Gastroesophageal sphincter (tissue), 4 donors: ENCODE measurements at regions not wholly inside any gene's neighbourhood (a gene's known extent, or its start where the extent isn't known, plus 50 kb on each side); places are given as distances from the start of the nearest gene placed in this dataset.

Source experiments
- ATAC-seq: fragments of 150-250 bp; one replicate; pipeline ENCODE4 v1.9.1; 2016; ENCODE audit warnings: mild to moderate bottlenecking, moderate library complexity
- H3K27ac ChIP-seq, 4 donors: fragments of 200-600 bp; sonication (generic) in 3 of 4; 1 replicate in 3 of 4; 2 replicates in 1 of 4; pipeline ENCODE4 v1.5.1; 2016 to 2019
- H3K27me3 ChIP-seq: fragments of 200-600 bp; sonication (generic); one replicate; pipeline ENCODE4 v1.5.1; 2019
- H3K36me3 ChIP-seq, 2 donors: fragments of 200-600 bp; sonication (generic); one replicate each; pipeline ENCODE4 v1.5.1; 2019; ENCODE audit warnings: control low read depth in 1 of 2
- H3K4me1 ChIP-seq, 3 donors: fragments of 200-600 bp; sonication (generic); 1 replicate in 2 of 3; 2 replicates in 1 of 3; pipeline ENCODE4 v1.5.1; 2016 to 2019; ENCODE audit warnings: control low read depth in 2 of 3
- H3K4me3 ChIP-seq, 2 donors: fragments of 200-600 bp; sonication (generic); one replicate each; pipeline ENCODE4 v1.5.1; 2019; ENCODE audit warnings: mild to moderate bottlenecking in 1 of 2, moderate library complexity in 1 of 2
- H3K9me3 ChIP-seq, 3 donors: fragments of 200-600 bp; sonication (generic); one replicate each; pipeline ENCODE4 v1.5.1; 2017 to 2019; ENCODE audit warnings: control low read depth in 2 of 3
- CTCF ChIP-seq, 4 experiments: fragments of 200-600 bp in 2 of 4; fragments of 450-650 bp in 2 of 4; sonication (generic) in 1 of 4; IDR thresholded peaks; one replicate each; pipeline ENCODE4 v1.5.1; 2017 to 2019; ENCODE audit warnings: antibody characterized with exemption in 4 of 4, mild to moderate bottlenecking in 2 of 4, moderate library complexity in 2 of 4
- EP300 ChIP-seq: sonication (generic); formaldehyde crosslinking; IDR thresholded peaks from one replicate; pipeline ENCODE4 v1.6.1; 2017; ENCODE audit warnings: antibody characterized with exemption, mild to moderate bottlenecking
- POLR2A ChIP-seq, 2 donors: fragments of 450-650 bp; IDR thresholded peaks; one replicate each; pipeline ENCODE4 v1.6.1; 2017; ENCODE audit warnings: antibody characterized with exemption in 2 of 2, mild to moderate bottlenecking in 2 of 2, moderate library complexity in 1 of 2
- POLR2AphosphoS5 ChIP-seq: sonication (generic); formaldehyde crosslinking; IDR thresholded peaks from one replicate; pipeline ENCODE4 v1.6.1; 2017; ENCODE audit warnings: antibody characterized with exemption
- WGBS, 2 donors: methylation state at CpG; one replicate each; pipeline ENCODE4 v1.1.5; 2018; ENCODE audit warnings: low coverage in 1 of 2; 5-methylcytosine and 5-hydroxymethylcytosine counted together

- H3K9me3 ChIP-seq = no peaks in the 10 kb centered on the region
- H3K27me3 ChIP-seq = no peaks in the 10 kb centered on the region
- WGBS, 2 donors = no CpG with 5 or more reads among the region's 5 CpGs
- no peaks in the 10 kb centered on the region for H3K36me3 ChIP-seq
- TF ChIP-seq EP300 (no peak), CTCF (IDR thresholded peaks at IDR 0.05) (no peak), POLR2AphosphoS5 (no peak), POLR2A (IDR thresholded peaks at IDR 0.05) (no peak)
- no peak overlapping the region for H3K27ac ChIP-seq
- H3K4me1 ChIP-seq = peaks cover 0 to under 1% (median 0%) of the 10 kb centered on the region in 3 donors
- no peak for ATAC-seq
- H3K4me3 ChIP-seq = no peak overlapping the region
Observed at GRCh38 chrX:39777623-39778025, 320.1 kb downstream of the BCOR start.

- H3K36me3 ChIP-seq = no peaks in the 10 kb centered on the region
- no peaks in the 10 kb centered on the region for H3K9me3 ChIP-seq
- 80% methylated on average over 1 to 2 of the region's 12 CpGs for WGBS, 2 donors
- H3K27ac ChIP-seq = no peak overlapping the region
- no peak for ATAC-seq
- no peaks in the 10 kb centered on the region for H3K27me3 ChIP-seq
- no peak for TF ChIP-seq POLR2AphosphoS5
- no peak for TF ChIP-seq POLR2A (IDR thresholded peaks at IDR 0.05)
- TF ChIP-seq CTCF (IDR thresholded peaks at IDR 0.05) = no peak
- no peak for TF ChIP-seq EP300
- H3K4me3 ChIP-seq = no peak overlapping the region
- no peaks in the 10 kb centered on the region for H3K4me1 ChIP-seq
Observed at GRCh38 chrX:39779952-39780783, 317.6 kb downstream of the BCOR start.

GRCh38 chrX:39782276-39782675 lies 315.5 kb downstream of the BCOR start:
- no peaks in the 10 kb centered on the region for H3K4me1 ChIP-seq
- 67 to 79% methylated on average over 3 of the region's 4 CpGs for WGBS, 2 donors
- no peak overlapping the region for H3K27ac ChIP-seq
- H3K36me3 ChIP-seq = no peaks in the 10 kb centered on the region
- H3K9me3 ChIP-seq = no peaks in the 10 kb centered on the region
- no peaks in the 10 kb centered on the region for H3K27me3 ChIP-seq
- no peak for ATAC-seq
- no peak for TF ChIP-seq POLR2A (IDR thresholded peaks at IDR 0.05)
- TF ChIP-seq POLR2AphosphoS5 = no peak
- TF ChIP-seq CTCF (IDR thresholded peaks at IDR 0.05) = no peak
- no peak for TF ChIP-seq EP300
- no peak overlapping the region for H3K4me3 ChIP-seq

GRCh38 chrX:39787999-39788398 lies 309.8 kb downstream of the BCOR start:
- no peak overlapping the region for H3K27ac ChIP-seq
- H3K27me3 ChIP-seq = no peaks in the 10 kb centered on the region
- H3K9me3 ChIP-seq = no peaks in the 10 kb centered on the region
- no peaks in the 10 kb centered on the region for H3K36me3 ChIP-seq
- 100% methylated on average over 1 of the region's 6 CpGs; no CpG with 5 or more reads in 1 of the 2 donors for WGBS, 2 donors
- TF ChIP-seq POLR2A (IDR thresholded peaks at IDR 0.05) = no peak
- no peak for TF ChIP-seq EP300
- no peak for TF ChIP-seq CTCF (IDR thresholded peaks at IDR 0.05)
- no peak for TF ChIP-seq POLR2AphosphoS5
- H3K4me3 ChIP-seq = no peak overlapping the region
- H3K4me1 ChIP-seq = no peaks in the 10 kb centered on the region
- ATAC-seq = no peak

GRCh38 chrX:39788521-39788920 lies 309.2 kb downstream of the BCOR start:
- Histone ChIP-seq H3K9me3 (no peaks in the 10 kb centered on the region), H3K4me3 (no peak overlapping the region), H3K27ac (no peak overlapping the region), H3K27me3 (no peaks in the 10 kb centered on the region), H3K4me1 (no peaks in the 10 kb centered on the region), H3K36me3 (no peaks in the 10 kb centered on the region)
- WGBS, 2 donors = 75 to 95% methylated on average over 3 to 6 of the region's 6 CpGs
- ATAC-seq = no peak
- TF ChIP-seq POLR2AphosphoS5 (no peak), POLR2A (IDR thresholded peaks at IDR 0.05) (no peak), CTCF (IDR thresholded peaks at IDR 0.05) (no peak), EP300 (no peak)
